NCI-H1417 treated with DMSO at 0.1 percent for 48 hours (cell line): ENCODE measurements at regions not wholly inside any gene's neighbourhood (a gene's known extent, or its start where the extent isn't known, plus 50 kb on each side); places are given as distances from the start of the nearest gene placed in this dataset.
"Not testable (repeated sequence)": the region's sequence is repeated elsewhere in the genome, so short reads cannot be mapped to it uniquely, and the experiment has no call there.

Experiments
- DNase-seq: peaks from one replicate; lab custom pipeline; 2025; lab: John Stamatoyannopoulos, UW

DNA sequence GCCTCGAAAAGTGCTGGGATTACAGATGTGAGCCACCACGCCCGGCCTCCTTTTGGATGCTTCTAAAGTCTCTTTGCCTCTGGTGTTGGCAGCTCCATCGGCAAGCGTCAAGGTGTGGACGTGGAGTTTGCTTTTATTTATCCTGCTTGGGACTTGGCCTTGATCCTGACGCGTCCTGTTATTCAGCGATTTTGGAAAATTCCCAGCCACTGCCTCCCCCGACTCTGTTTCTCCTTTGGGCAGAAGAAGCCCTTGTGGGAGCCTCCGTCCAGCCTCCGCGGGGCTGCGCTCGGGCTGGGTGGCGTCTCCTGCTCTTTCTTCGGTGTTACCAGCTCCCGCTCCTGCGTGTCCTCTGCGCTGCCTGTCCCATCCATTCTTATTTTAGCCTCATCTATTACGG, 151.7 kb downstream of the TMEM121 start:
- not testable (repeated sequence) for DNase-seq

DNA sequence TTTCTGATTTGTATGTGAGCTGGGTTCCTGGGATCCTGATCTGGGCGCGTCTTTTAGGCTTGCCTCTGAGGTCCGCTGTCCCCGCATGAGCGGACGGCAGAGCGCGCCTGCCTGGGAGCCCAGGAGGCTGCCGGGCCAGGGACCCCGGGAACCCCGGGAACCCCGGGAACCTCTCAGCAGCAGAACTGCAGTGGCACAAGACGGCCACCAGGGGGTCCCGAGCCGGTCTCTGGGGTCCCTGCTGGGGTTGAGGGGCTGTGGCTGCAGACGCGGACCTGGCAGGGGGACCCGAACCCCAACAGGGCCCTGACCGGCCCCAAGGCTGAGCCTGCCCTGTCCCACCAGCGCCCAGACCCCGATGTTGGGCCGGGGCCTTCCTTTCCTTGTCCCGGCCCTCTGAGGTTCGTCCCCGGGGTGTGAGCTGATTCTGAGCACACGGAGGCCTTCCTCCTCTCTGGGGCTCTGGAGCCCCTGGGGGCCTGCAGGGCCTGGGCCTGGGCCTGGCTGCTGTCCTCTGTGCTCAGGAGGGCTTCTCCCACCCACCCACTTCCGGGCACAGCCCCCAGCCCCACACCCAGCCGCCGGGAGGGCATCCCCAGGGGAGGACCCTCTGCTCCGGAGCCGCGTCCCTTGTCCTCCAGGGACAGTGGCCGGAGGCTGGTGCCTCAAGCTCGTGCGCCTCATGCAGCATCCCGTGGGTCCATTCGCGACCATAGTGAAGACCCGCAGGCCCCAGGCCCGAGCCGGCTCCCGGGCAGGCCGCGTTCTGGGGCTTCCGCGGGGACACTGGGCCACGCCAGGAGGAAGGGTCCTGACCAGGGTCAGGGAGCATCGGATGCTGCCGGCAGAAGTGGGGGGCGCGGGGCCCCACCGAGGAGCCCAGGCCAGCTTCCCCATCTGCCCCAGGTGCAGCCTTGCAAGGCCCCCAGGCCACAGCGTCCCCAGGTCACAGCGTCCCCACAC, 152.9 kb downstream of the TMEM121 start:
- DNase-seq, result not testable (repeated sequence)

DNA sequence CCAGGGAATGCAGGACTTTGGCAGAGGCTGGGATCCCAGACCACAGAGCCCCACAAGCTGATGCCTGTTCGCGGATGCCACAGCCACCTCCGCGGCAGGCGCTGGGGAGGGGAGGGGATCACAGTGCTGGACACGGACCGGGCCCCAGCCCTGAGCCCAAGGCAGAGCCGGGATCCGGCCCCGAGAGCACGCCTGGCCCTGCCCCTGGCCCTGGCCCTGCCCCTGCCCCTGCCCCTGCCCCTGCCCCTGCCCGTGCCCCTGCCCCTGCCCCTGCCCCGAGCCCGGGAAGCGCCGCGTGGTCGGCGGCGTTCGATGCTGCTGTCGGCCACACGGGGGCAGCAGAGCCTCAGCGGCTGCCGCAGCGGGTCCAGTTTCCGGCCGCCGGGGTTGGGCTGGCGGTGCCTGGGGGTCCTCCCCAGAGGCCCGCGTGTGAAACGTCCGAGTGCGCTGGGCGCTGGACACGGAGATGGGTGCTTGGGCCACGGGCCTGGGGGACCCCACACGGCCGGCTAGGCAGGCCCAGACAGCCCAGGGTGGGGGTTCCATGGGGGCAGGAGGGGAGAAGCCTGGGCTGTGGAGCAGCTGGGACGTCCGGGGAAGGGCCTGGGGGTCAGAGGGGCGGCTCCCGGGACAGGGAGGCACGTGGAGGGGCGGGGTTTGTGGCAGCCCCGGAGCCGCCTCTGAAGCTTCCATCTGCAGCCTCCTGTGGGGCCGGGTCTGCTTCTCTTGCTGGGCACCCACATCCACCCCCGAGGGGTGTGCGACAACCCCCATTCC, 153.8 kb downstream of the TMEM121 start:
- not testable (repeated sequence) for DNase-seq

DNA sequence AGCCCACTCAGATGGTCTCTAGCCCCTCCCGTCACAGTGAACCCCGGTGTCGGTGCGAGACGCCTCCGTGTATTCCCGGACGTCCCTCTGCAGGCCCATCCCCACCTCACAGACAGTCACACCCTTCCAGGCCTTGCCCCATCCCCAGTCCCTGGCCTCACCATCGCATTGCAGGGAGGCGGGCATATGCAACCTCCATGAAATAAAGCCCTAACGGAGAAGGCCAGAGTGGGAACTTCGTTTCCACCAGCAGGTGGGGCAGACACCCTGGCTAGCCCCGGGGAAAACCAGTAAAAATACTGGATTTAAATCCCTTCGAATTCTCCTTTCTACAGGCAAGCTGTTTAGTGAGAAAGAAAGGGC, 154.3 kb downstream of the TMEM121 start:
- DNase-seq, result not testable (repeated sequence)

DNA sequence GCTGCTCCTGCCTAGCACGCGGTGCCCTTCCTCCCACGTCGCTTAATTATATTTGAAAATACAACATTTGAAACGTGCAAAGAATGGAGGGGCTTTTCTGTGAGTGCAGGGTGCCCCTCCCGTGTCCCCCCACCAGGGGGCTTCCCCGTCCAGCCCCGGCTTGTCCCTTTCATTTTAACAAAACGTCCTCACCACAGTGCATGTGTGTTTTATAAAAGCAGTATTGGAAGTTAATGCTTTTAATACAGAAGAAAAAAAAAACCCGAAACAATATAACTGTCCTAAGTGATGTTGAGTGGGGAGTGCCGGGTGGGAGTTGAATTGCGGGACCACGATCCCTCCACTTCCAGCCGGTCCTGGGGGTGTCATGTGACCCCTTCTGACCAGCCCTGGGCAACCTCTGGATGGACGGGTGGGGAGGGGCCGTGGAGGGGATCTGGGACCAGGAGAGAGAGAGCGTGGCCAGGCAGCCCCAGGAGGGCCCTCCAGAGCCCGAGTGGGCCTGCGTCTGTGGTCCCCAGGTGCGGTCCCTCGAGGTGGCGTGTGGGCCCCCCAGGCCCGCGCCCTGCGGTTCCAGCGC, 155.3 kb downstream of the TMEM121 start:
- DNase-seq, result not testable (repeated sequence)

DNA sequence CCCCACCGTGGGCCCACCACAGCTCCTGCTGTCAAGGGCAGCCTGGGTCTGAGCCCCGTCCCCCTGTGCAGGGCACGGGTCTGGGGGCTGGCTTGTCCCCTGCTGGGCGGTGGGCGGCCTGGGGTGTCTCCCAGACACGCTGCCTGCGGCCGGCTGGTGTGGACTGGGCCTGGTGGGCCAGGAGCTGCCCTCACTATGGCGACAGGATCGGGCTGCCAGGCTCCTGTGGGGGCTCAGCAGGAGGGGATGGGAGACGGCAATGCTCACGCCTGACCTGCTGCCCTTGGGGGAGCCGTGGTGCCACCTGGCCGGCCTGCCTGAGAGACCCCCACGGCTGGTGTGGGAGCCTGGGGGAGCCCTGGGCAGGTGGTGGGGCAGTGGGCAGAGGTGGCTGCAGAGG, 156.1 kb downstream of the TMEM121 start:
- not testable (repeated sequence) for DNase-seq

DNA sequence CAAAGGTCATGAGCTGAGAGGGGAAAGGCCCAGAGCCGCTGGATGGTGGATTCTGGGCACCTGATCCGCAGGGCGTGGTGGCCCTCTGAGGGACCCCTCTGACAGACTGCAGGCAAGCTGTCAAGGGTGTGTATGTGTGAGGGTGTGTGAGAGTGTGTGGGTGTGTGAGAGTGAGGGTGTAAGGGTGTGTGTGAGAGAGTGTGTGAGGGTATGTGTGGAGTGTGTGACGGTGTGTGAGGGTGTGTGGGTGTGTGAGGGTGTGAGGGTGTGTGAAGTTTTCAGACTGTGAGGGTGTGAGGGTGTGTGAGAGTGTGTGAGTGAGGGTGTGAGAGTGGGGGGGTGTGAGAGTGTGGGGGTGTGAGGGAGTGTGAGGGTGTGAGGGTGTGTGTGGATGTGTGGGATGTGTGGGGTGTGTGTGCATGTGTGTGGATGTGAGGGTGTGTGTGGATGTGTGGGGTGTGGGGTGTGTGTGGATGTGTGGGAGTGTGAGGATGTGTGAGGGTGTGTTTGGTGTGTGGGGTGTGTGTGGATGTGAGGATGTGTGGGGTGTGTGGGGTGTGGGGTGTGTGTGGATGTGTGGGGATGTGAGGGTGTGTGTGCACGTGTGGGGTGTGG, 156.7 kb downstream of the TMEM121 start:
- no peak for DNase-seq

DNA sequence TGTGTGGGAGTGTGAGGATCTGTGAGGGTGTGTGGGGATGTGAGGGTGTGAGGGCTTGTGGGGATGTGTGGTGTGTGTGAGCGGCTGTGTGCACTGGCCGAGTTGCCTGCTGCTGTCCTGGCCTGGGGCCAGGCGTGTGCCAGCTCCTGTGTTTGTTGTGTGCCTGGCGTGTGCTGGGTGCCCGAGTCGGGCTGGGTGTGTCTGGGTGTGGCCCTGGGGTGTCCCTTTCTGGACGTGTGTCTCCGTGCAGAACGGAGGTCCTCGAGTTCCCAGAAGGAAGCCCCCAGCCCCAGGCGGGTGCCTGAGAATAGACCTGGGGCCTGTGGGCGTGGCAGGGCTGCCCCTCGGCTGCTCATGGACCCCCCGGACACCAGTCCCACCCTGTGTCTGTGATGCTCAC, 157.7 kb downstream of the TMEM121 start:
- not testable (repeated sequence) for DNase-seq

DNA sequence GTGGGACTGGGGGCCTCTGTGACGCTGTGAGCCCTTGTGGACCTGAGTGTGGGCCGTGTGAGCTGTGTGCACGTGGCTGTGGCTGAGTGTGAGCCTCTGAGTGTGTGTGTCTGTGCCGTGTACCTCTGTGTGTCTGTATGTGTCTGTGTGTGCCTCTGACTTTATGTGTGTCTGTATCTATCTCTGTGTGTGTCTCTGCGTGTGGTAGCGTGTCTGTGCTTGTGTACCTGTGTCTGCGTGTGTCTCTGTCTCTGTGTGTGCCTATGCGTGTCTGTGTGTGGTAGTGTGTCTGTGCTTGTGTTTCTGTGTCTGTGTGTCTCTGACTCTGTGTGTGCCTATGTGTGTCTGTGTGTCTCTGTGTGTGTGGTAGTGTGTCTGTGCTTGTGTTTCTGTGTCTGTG, 158.2 kb downstream of the TMEM121 start:
- not testable (repeated sequence) for DNase-seq

DNA sequence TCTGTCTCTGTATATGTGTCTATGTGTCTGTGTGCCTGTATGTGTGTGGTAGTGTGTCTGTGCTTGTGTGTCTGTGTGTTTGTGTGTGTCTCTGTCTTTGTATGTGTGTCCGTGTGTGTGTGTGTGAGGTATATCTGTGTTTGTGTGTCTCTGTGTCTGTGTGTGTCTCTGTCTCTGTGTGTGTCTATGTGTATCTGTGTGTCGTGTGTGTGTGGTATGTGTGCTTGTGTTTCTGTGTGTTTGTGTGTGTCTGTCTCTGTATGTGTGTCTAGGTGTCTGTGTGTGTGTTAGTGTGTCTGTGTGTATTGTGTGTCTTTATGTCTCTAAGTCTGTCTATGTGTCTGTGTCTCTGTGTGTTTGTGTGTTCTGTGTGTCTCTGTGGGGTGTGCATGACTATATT, 158.6 kb downstream of the TMEM121 start:
- no peak for DNase-seq

DNA sequence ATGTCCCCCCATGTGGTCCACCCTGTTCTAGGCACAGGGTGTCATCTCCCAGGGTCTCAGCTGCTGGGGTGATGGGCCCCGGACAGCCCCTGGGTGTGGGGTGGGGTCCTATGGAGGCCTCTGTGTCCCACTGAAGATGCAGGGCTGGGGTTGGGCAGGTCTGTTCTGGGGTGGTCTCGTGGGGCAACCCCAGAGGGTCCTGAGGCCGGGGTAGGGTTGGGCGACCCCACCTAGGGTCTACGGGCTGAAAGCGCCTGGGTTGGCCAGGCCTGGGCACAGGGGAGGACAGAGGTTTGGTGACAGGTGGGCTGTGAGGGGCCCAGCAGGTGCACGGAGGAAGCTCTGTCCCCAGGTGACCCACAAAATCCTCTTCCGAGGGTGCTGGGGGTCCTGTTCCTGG, 159.2 kb downstream of the TMEM121 start:
- not testable (repeated sequence) for DNase-seq

DNA sequence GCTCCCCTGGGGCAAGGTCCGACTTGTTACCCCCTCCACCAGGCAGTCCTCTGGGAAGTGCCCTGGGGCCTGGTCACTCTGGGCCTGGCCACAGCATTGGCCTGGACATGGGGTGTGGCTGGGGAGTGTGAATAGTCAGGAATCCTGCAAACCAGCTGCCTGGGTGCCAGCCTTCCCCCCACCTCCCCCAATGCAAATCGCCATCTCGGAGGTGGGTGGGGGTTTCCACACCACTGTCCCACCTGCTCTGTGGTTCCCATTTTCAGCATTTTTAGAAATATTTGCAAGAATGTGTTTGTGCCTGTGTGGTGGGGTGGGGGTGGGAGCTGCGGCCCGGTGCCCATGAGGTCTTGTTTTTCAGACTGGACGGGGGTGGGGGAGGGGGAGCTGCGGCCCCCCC, 159.7 kb downstream of the TMEM121 start:
- not testable (repeated sequence) for DNase-seq

DNA sequence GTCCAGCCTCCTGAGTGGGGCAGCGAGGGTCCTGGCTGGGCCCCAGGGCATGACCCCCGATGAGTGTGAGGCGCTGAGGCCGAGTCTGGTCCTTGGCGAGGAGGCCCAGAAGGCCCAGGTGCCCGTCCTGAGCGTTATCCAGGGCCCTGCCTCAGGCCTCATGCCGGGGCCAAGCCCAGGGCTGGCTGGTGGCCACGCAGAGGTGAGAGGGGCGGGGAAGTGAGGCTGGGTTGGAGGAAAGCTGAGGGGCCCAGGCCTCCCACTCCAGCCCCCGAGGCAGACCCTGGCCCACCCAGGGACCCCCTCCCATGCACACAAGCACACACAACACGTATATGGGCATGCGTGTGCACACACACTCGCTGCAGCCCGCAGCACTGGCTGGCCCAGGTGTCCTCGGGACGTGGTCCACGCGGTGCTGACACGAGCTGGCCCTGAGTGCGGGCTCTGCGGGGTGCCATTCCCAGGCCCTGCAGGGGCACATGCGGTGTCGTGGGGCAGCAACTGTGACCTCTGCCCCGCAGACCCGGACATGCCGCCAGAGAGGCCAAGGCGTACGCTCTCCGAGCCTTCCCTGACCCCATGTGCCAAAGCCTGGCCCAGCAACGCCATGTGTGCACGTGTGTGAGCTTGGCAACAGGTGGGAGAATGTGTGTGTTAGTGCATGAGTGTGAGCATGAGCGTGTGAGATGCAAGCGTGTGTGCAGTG, 160.2 kb downstream of the TMEM121 start:
- not testable (repeated sequence) for DNase-seq

DNA sequence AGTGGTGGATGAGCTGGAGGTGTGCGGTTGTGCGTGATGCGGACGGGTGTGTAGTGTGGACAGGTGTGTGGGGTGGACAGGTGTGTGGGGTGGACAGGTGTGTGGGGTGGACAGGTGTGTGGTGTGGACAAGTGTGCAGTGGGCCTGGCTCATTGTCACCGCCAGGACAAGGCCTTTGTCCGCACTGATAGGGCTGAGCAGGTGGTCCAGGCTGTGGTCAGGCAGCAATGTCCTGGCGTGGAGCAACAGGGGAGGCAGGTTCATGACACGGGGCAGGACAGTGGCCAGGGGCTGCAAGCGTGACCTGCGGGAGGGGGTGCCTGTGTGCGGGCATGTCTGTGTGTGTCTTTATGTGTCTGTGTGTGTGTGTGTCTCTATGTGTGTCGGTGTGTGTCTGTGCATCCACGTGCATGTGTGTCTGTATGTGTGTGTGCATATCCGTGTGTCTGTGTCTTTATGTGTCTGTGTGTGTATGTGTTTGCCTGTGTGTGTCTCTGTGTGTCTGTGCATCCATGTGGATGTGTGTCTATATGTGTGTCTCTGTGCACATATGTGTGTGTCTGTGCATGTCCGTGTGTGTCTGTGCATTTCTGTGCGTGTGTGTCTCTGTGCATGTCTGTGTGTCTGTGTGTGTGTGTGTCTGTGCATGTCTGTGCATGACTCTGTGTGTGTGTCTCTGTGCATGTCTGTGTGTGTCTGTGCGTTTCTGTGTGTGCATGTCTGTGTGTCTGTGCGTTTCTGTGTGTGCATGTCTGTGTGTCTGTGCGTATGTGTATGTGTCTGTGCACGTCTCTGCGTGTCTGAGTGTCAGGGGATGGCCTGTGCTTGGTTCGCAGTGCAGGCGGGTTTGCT, 161.0 kb downstream of the TMEM121 start:
- DNase-seq, result not testable (repeated sequence)

DNA sequence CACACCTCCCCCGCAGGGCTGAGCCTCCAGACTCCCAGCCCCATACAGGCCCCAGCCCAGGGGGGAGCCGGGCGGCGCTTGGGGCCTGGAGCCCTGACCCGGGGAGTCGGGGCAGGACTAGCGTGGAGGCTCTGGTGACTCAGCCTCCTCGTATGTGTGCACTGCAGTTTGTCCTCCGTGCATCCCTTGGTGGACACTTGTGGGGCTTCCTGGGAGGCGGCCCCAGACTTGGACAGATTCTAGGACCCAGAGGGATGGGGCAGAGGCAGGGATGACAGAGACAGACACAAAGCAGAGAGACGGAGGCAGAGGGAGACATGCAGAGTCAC, 161.6 kb downstream of the TMEM121 start:
- DNase-seq, result not testable (repeated sequence)

DNA sequence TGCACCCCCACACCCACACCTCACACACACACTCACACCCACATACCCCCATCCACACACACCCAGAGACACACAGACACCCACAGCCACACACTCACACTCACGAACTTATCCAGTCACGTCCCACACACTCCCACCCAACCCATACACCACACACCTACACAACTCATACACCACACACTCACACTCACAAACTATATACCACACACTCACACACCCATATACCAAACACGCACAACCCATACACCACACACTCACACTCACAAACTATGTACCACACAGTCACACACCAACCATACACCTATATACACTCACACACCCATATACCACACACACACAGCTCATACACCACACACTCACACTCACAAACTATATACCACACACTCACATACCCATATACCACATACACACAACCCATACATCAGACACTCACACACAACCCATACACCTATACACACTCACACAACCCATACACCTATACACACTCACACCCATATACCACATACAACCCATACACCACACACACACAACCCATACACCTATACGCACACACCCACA, 162.4 kb downstream of the TMEM121 start:
- not testable (repeated sequence) for DNase-seq

DNA sequence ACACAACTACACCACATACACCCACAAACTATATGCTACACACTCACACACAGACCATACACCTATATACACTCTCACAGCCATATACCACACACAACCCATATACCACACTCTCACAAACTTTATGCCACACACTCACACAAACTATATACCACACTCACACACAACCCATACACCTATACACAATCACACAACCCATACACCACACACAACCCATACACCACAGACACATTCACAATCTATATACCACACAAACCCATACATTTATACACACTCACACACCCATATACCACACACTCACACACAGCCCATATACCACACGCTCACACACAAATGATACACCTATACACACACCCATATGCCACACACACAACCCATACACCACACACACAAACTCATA, 163.3 kb downstream of the TMEM121 start:
- DNase-seq, result no peak

DNA sequence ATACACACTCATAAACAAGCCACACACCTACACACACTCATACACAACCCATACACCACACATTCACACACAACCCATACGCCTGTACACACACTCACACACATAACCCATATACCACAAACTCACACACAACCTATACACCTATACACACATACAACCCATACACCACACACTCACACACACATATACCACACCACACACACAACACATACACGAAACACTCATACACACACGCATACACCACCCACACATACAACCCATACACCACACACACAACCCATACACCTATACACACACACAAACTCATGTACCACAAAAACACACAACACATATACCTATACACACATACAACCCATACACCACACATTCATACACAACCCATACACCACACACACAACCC, 164.3 kb downstream of the TMEM121 start:
- no peak for DNase-seq

DNA sequence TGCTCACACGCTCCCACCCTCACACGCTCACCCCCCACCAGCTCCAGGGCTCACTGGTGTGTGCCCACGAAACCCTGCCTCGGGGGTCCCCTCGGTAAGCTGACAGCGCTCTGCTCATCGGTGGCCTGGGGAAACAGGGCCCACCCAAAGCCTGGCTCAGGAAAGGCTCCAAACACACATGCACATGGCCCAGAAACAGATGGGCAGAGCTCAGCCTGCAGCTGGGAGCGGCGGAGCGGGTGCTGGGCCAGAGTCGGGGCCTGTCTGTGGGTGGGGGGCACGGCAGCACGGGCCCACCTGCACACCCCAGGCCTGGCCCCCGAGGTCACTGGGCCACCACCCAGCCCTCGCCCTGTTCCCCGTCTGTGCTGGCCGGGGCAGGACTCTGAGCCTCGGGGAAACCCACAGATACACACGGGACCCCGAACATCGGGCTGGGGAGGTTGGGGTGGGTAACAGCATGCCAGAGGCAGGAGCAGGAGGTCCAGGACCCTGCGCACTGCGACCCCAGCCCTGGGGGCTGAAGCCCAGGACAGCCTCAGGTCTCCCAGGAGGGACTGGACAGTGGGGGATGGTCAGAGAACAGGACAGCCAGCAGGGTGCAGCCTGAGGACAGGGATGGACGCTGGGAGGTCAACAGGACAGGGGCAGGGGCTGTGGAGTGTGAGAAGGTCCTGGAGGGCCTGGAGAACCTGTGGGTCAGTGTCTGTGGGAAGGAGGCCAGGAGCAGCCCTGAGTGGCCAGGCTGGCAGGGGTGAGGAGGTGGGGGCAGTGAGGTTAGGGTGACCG, 165.1 kb downstream of the TMEM121 start:
- not testable (repeated sequence) for DNase-seq
